GM23338 (cell line): ENCODE measurements at regions not wholly inside any gene's neighbourhood (a gene's known extent, or its start where the extent isn't known, plus 50 kb on each side); places are given as distances from the start of the nearest gene placed in this dataset.

Source experiments
- ATAC-seq: fragments of 200-7000 bp; cut with Tn5 transposase; 3 replicates; pipeline ENCODE4 v1.9.1; 2020
- DNase-seq: peaks from one replicate; pipeline ENCODE4 v3.0.0-alpha.2; 2015; ENCODE audit warnings: low spot score
- H2AFZ ChIP-seq: fragments of 200-600 bp; sonication (generic); 2 replicates; pipeline ENCODE4 v1.8.0; 2016; ENCODE audit warnings: antibody characterized with exemption, mild to moderate bottlenecking, moderate library complexity
- H3F3A ChIP-seq: fragments of 200-600 bp; sonication (generic); replicated peaks from 2 replicates; pipeline ENCODE4 v1.8.0; 2017; ENCODE audit warnings: antibody characterized with exemption, mixed run types, low read depth
- H3K27ac ChIP-seq: fragments of 200-600 bp; sonication (generic); 2 replicates; pipeline ENCODE4 v1.6.1; 2016; ENCODE audit warnings: low read depth
- H3K27me3 ChIP-seq: fragments of 200-600 bp; sonication (generic); 2 replicates; pipeline ENCODE4 v1.8.0; 2016; ENCODE audit warnings: mild to moderate bottlenecking, mixed run types, moderate library complexity; ENCODE audit not compliant: insufficient read depth
- H3K36me3 ChIP-seq: fragments of 200-600 bp; sonication (generic); 2 replicates; pipeline ENCODE4 v1.8.0; 2016; ENCODE audit warnings: mild to moderate bottlenecking; ENCODE audit not compliant: insufficient read depth
- H3K4me1 ChIP-seq: fragments of 200-600 bp; sonication (generic); 2 replicates; pipeline ENCODE4 v1.8.0; 2016; ENCODE audit warnings: mild to moderate bottlenecking, moderate library complexity; ENCODE audit not compliant: insufficient read depth
- H3K4me2 ChIP-seq: fragments of 200-600 bp; sonication (generic); 2 replicates; pipeline ENCODE4 v1.7.1; 2017; ENCODE audit warnings: mixed run types
- H3K4me3 ChIP-seq: fragments of 200-600 bp; sonication (generic); 2 replicates; pipeline ENCODE4 v1.6.1; 2016; ENCODE audit warnings: mixed run types
- H3K79me2 ChIP-seq: fragments of 200-600 bp; sonication (generic); replicated peaks from 2 replicates; pipeline ENCODE4 v1.8.0; 2017; ENCODE audit warnings: mild to moderate bottlenecking; ENCODE audit not compliant: insufficient read depth
- H3K9me2 ChIP-seq: fragments of 200-600 bp; sonication (generic); 2 replicates; pipeline ENCODE4 v1.8.0; 2017; ENCODE audit not compliant: insufficient read depth
- H4K20me1 ChIP-seq: fragments of 200-600 bp; sonication (generic); replicated peaks from 2 replicates; pipeline ENCODE4 v1.8.0; 2017; ENCODE audit warnings: mild to moderate bottlenecking; ENCODE audit not compliant: insufficient read depth
- H3K27ac Mint-ChIP-seq: 2 replicates; pipeline ENCODE4 v1.8.0; 2020; ENCODE audit warnings: inconsistent platforms, mild to moderate bottlenecking, moderate library complexity, mixed read lengths
- H3K27me3 Mint-ChIP-seq: 3 replicates; pipeline ENCODE4 v1.8.0; 2022; ENCODE audit warnings: low read depth, mild to moderate bottlenecking, moderate library complexity, mixed read lengths, inconsistent platforms; ENCODE audit not compliant: insufficient read depth, poor library complexity
- H3K36me3 Mint-ChIP-seq: 3 replicates; pipeline ENCODE4 v1.8.0; 2021; ENCODE audit warnings: low read depth, mild to moderate bottlenecking, inconsistent platforms, moderate library complexity, mixed read lengths
- H3K4me1 Mint-ChIP-seq: 3 replicates; pipeline ENCODE4 v1.8.0; 2020; ENCODE audit warnings: mild to moderate bottlenecking, inconsistent platforms, mixed read lengths
- H3K4me3 Mint-ChIP-seq: 3 replicates; pipeline ENCODE4 v1.8.0; 2021; ENCODE audit warnings: moderate library complexity, mild to moderate bottlenecking, inconsistent platforms, mixed read lengths
- H3K9me3 Mint-ChIP-seq: 3 replicates; pipeline ENCODE4 v1.8.0; 2020; ENCODE audit warnings: moderate library complexity, mild to moderate bottlenecking, inconsistent platforms, mixed read lengths
- CREB1 ChIP-seq: fragments of 250-450 bp; sonication (Bioruptor Pico); IDR thresholded peaks from 2 replicates; pipeline ENCODE4 v1.5.0; 2020; ENCODE audit warnings: low read depth, mild to moderate bottlenecking, moderate library complexity
- CTCF ChIP-seq, 2 experiments: fragments of 200-600 bp in 1 of 2; sonication (generic) in 1 of 2; conservative IDR thresholded peaks; 2 replicates each; pipeline versions ENCODE4 v1.5.1 to v1.6.1; 2016 to 2017; ENCODE audit warnings: antibody characterized with exemption in 2 of 2, low read depth in 2 of 2, mild to moderate bottlenecking in 2 of 2, moderate library complexity in 1 of 2
- ETS1 ChIP-seq: IDR thresholded peaks from 2 replicates; pipeline ENCODE4 v1.6.1; 2016; ENCODE audit warnings: antibody characterized with exemption
- EZH2 ChIP-seq: fragments of 200-600 bp; sonication (generic); IDR thresholded peaks from one replicate; pipeline ENCODE4 v1.8.0; 2017; ENCODE audit warnings: antibody characterized with exemption, mild to moderate bottlenecking, low read depth; ENCODE audit not compliant: unreplicated experiment
- JUNB ChIP-seq: IDR thresholded peaks from one replicate; pipeline ENCODE4 v1.6.1; 2016; ENCODE audit warnings: antibody characterized with exemption; ENCODE audit not compliant: unreplicated experiment
- POLR2AphosphoS5 ChIP-seq: IDR thresholded peaks from 2 replicates; pipeline ENCODE4 v1.6.1; 2016; ENCODE audit warnings: antibody characterized with exemption, low read depth
- ZNF114 ChIP-seq: fragments of 250-450 bp; sonication (Bioruptor Pico); IDR thresholded peaks from 2 replicates; pipeline ENCODE4 v1.5.0; 2020; ENCODE audit warnings: mild to moderate bottlenecking, moderate library complexity
- ZNF462 ChIP-seq: fragments of 250-450 bp; sonication (Bioruptor Pico); IDR thresholded peaks from 2 replicates; pipeline ENCODE4 v1.5.0; 2020; ENCODE audit warnings: mild to moderate bottlenecking, moderate library complexity

GRCh38 chr12:60689137-60689536, 1093.3 kb downstream of the SLC16A7 start:
- ATAC-seq = peak; percentile 61

More at GRCh38 chr12:60689137-60689536, 1093.3 kb downstream of the SLC16A7 start:
- Histone ChIP-seq H3K4me1 (no peaks in the 10 kb centered on the region), H3K79me2 (no peaks in the 10 kb centered on the region), H3K9me2 (no peaks in the 10 kb centered on the region), H3K27ac (no peak overlapping the region), H3K4me2 (no peak overlapping the region), H3F3A (no peaks in the 10 kb centered on the region), H4K20me1 (no peaks in the 10 kb centered on the region), H3K4me3 (no peak overlapping the region), H2AFZ (no peak overlapping the region), H3K27me3 (no peaks in the 10 kb centered on the region), H3K36me3 (no peaks in the 10 kb centered on the region)
- H3K27me3 Mint-ChIP-seq = no peaks in the 10 kb centered on the region
- DNase-seq = peak; percentile 59
- H3K4me1 Mint-ChIP-seq = no peaks in the 10 kb centered on the region
- no peak overlapping the region for H3K4me3 Mint-ChIP-seq
- peaks cover 21% of the 10 kb centered on the region for H3K9me3 Mint-ChIP-seq
- peaks cover 9% of the 10 kb centered on the region; the same call in 1 of the 3 replicates for H3K36me3 Mint-ChIP-seq
- no peak for TF ChIP-seq CREB1 (CRISPR knock-in tag)
- TF ChIP-seq EZH2 = no peak
- 0 out of 2 replicates have a peak, but pooled peaks have one; percentile 19 for TF ChIP-seq ZNF462 (CRISPR knock-in tag)
- no peak for TF ChIP-seq JUNB
- TF ChIP-seq ZNF114 (CRISPR knock-in tag) = no peak
- TF ChIP-seq POLR2AphosphoS5 = no peak
- TF ChIP-seq CTCF (conservative IDR thresholded peaks at IDR 0.05; ENCODE audit: low read depth in 2 of 2) = peak; percentile 47 to 66
- TF ChIP-seq ETS1 = no peak
- H3K27ac Mint-ChIP-seq = no peak overlapping the region
